Ishikawa (cell line): ENCODE measurements at regions not wholly inside any gene's neighbourhood (a gene's known extent, or its start where the extent isn't known, plus 50 kb on each side); places are given as distances from the start of the nearest gene placed in this dataset.

Experiments used
- CEBPB ChIP-seq: IDR thresholded peaks from 2 replicates; pipeline ENCODE4 v1.6.1; 2012
- CREB1 ChIP-seq: IDR thresholded peaks from 2 replicates; pipeline ENCODE4 v1.6.1; 2012; ENCODE audit warnings: low read depth
- EGR1 ChIP-seq: IDR thresholded peaks from 2 replicates; pipeline ENCODE4 v1.6.1; 2012
- EP300 ChIP-seq: IDR thresholded peaks from 2 replicates; pipeline ENCODE4 v1.6.1; 2012; ENCODE audit warnings: borderline replicate concordance
- FOXM1 ChIP-seq: IDR thresholded peaks from 2 replicates; pipeline ENCODE4 v1.6.1; 2012; ENCODE audit warnings: low read depth, borderline replicate concordance
- NFIC ChIP-seq: IDR thresholded peaks from 2 replicates; pipeline ENCODE4 v1.6.1; 2012
- RAD21 ChIP-seq: IDR thresholded peaks from 2 replicates; pipeline ENCODE4 v1.6.1; 2012; ENCODE audit warnings: low read depth
- TAF1 ChIP-seq: IDR thresholded peaks from 2 replicates; pipeline ENCODE4 v1.6.1; 2012; ENCODE audit warnings: low read depth, mild to moderate bottlenecking
- TCF12 ChIP-seq: IDR thresholded peaks from 2 replicates; pipeline ENCODE4 v1.6.1; 2012; ENCODE audit warnings: low read depth
- TEAD4 ChIP-seq: IDR thresholded peaks from 2 replicates; pipeline ENCODE4 v1.6.1; 2012
- YY1 ChIP-seq: IDR thresholded peaks from 2 replicates; pipeline ENCODE4 v1.6.1; 2012; ENCODE audit warnings: low read depth
- ZBTB7A ChIP-seq: IDR thresholded peaks from 2 replicates; pipeline ENCODE4 v1.6.1; 2012; ENCODE audit warnings: low read depth
- TF ChIP-seq, protein P1 (sequence below): IDR thresholded peaks from 2 replicates; pipeline ENCODE4 v1.6.1; 2012; ENCODE audit warnings: low read depth, mild to moderate bottlenecking
- TF ChIP-seq, protein P2 (sequence below): IDR thresholded peaks from 2 replicates; pipeline ENCODE4 v1.6.1; 2012
- TF ChIP-seq, protein P3 (sequence below): IDR thresholded peaks from 2 replicates; pipeline ENCODE4 v1.6.1; 2012

DNA sequence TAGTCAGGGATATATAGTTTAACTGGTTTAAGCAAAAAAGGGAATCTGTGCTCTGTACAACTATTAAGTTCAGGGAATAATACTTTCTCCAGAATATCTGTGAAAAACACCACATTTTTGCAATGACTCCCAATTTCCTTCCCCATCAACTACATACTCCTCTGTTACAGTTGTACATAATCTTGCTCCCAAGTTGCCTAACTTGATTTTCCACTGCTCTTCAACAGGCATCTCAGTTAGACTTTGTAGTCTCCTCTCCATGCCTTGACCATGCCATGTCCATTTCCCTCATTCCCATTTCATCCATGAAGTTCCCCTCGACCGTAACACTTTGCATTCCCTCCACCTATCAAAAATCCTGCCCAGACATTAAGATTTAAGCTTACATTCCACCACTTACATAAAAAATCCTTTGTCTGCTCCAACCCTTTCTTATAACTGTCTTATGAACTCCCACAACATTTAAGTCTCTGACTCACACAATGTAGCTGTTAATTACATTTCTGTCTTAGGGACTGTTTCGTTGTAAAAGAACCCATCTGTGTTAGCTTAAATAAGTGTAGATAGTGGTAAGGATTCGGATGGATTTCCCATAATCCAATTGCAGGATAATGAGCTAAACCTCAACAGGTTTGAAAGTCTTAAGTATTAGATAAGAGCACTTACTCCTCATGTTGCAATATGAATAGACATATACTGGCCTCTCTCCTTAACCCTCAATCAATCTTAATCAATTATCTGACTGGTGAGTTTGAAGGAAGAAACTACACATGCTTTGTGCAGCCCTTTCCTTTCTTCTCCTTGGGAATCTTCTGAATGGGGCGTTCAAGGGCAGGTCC lies 156.5 kb downstream of the PAWR start:
- TF ChIP-seq, protein P1, sequence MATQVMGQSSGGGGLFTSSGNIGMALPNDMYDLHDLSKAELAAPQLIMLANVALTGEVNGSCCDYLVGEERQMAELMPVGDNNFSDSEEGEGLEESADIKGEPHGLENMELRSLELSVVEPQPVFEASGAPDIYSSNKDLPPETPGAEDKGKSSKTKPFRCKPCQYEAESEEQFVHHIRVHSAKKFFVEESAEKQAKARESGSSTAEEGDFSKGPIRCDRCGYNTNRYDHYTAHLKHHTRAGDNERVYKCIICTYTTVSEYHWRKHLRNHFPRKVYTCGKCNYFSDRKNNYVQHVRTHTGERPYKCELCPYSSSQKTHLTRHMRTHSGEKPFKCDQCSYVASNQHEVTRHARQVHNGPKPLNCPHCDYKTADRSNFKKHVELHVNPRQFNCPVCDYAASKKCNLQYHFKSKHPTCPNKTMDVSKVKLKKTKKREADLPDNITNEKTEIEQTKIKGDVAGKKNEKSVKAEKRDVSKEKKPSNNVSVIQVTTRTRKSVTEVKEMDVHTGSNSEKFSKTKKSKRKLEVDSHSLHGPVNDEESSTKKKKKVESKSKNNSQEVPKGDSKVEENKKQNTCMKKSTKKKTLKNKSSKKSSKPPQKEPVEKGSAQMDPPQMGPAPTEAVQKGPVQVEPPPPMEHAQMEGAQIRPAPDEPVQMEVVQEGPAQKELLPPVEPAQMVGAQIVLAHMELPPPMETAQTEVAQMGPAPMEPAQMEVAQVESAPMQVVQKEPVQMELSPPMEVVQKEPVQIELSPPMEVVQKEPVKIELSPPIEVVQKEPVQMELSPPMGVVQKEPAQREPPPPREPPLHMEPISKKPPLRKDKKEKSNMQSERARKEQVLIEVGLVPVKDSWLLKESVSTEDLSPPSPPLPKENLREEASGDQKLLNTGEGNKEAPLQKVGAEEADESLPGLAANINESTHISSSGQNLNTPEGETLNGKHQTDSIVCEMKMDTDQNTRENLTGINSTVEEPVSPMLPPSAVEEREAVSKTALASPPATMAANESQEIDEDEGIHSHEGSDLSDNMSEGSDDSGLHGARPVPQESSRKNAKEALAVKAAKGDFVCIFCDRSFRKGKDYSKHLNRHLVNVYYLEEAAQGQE: no peak
- TF ChIP-seq TEAD4: 0 out of 2 replicates have a peak, but pooled peaks have one; percentile 5

DNA sequence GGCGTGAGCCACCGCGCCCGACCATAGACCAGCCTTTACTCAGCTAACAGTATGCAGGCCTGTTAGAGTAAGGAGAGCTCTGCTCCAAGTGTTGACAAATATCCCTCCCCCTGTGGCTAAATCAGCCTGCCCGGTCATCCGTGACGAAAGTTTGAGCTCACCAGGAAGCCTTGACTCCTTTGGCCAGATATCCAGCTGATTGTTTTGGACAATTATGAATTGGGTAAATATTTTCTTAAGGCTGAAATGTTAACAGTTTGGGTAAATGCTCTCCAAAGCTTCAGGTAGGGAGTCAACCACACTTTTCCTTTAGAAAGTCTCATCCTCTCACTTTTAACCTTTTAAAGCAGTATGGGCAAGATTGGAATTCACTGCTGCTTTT lies 157.9 kb downstream of the PAWR start:
- TF ChIP-seq FOXM1 (peak; percentile 60; the same call in 1 of the 2 replicates), TCF12 (peak; percentile 87), TEAD4 (peak; percentile 69), CREB1 (no peak), EP300 (peak; percentile 79; the same call in 1 of the 2 replicates), YY1 (no peak), CEBPB (peak; percentile 70), ZBTB7A (no peak), TAF1 (no peak), EGR1 (no peak), RAD21 (no peak), NFIC (peak; percentile 89)
- TF ChIP-seq, protein P1: no peak
- TF ChIP-seq, protein P2, sequence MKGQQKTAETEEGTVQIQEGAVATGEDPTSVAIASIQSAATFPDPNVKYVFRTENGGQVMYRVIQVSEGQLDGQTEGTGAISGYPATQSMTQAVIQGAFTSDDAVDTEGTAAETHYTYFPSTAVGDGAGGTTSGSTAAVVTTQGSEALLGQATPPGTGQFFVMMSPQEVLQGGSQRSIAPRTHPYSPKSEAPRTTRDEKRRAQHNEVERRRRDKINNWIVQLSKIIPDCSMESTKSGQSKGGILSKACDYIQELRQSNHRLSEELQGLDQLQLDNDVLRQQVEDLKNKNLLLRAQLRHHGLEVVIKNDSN: no peak
- TF ChIP-seq, protein P3, sequence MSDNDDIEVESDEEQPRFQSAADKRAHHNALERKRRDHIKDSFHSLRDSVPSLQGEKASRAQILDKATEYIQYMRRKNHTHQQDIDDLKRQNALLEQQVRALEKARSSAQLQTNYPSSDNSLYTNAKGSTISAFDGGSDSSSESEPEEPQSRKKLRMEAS: peak; percentile 56; the same call in 1 of the 2 replicates

DNA sequence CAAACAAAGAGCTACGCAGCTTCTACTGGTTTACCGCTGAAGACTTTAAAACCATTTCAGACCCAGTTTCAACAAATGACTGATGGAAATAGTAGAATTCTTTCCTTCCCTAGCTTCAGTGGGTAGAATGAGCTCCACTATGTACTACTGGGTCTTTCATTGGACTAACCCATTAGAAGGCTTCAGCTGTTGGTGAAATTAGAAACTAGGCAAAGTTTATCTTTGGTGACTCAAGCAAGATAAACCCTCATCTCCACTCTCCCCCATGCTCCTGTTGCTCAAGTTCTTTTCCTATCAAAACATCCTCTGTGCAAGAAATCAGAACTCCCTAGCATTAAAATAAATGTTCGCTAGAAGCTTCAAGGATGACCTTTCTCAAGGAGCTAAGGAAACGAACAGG lies 159.2 kb downstream of the PAWR start:
- no peak for TF ChIP-seq FOXM1
- no peak for TF ChIP-seq EGR1
- TF ChIP-seq CREB1: no peak
- no peak for TF ChIP-seq EP300
- no peak for TF ChIP-seq ZBTB7A
- no peak for TF ChIP-seq RAD21
- no peak for TF ChIP-seq NFIC
- TF ChIP-seq TCF12: no peak
- no peak for TF ChIP-seq TAF1
- TF ChIP-seq YY1: no peak
- TF ChIP-seq, protein P2: no peak
- TF ChIP-seq TEAD4: no peak
- TF ChIP-seq CEBPB: no peak
- TF ChIP-seq, protein P1: no peak
- TF ChIP-seq, protein P3: no peak

DNA sequence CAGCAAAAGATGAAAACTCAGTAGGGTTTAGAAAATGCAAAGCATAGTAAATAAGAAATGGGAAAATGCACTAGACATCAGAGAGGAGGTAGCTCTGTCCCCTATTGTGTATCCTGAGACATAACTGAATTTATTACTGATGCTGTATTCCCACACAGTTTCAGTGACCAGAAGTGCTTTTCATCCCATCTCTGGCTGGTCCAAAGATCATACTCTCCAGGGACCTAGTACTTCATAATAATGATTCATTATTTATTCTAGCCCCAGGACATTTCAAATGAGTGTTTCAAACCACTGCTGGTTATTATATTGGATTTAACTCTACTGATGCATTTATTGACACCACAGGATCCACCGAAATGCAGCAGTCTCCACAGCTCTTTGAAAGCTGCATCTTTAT lies 163.3 kb downstream of the PAWR start:
- TF ChIP-seq EP300 (no peak), NFIC (no peak), YY1 (no peak), TAF1 (no peak), TCF12 (no peak), EGR1 (no peak), FOXM1 (no peak), ZBTB7A (no peak), RAD21 (no peak), CREB1 (no peak), TEAD4 (no peak), CEBPB (no peak)
- TF ChIP-seq, protein P2: no peak
- TF ChIP-seq, protein P3: no peak
